ENCODE measurements at regions not wholly inside any gene's neighbourhood (a gene's known extent, or its start where the extent isn't known, plus 50 kb on each side); places are given as distances from the start of the nearest gene placed in this dataset.

GRCh38 chr15:97156739-97157265 is 803.7 kb upstream of the ARRDC4 start:
- no peak for TF ChIP-seq CTCF (IDR thresholded peaks at IDR 0.05)

DNA sequence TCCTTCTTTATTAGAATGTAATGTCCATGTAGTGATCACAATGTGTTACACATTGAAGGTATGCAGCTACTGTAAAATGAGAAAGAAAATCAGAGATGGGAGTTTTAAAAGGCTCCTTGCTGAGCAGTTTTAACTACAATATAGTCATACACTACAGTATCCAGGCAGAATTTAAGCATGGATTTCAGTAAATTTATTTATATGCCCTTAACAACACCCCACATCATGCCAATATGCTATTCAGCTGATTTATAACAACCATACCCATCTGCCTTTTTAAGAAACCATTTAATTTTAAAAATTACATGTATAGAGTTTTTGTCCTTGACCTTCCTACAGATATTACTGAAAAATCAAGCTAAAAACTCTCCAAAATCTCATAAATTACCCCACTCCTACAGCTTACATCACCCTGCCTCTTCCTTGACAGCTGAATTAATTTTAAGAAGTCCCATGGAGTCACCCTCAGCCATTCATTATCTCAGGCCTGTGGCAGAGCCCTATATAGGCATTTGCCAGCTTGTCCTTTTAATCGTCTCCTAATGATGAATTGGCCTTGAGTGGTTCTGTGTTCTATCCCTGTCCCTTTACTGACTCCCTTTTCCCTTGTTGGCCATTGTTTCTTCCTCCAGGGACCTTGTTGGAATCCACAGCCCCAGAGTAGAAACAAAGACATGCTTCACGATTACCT is 797.6 kb upstream of the ARRDC4 start:
- no peak for TF ChIP-seq CTCF (IDR thresholded peaks at IDR 0.05)

DNA sequence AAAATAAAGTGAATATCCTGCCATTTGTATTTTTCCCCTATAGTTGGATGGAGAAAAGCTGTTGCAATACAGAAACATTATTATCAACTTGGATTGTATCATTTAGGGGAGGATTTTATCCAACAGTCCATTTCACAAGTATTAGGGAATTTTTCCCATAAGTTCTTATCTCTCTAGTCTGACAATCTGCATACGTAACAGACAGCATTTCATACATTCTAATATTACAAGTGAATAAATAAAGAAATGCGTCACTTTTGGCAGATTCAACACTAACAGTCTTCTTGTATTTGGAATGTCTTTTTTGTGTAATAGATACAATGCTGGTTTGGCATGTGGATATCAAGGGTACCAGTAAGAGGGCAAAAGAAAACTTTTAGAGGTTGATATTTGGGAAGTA is 795.3 kb upstream of the ARRDC4 start:
- TF ChIP-seq CTCF (IDR thresholded peaks at IDR 0.05) = no peak

- TF ChIP-seq CTCF (IDR thresholded peaks at IDR 0.05) = no peak
Measured at GRCh38 chr15:97168704-97169475, 791.6 kb upstream of the ARRDC4 start.

DNA sequence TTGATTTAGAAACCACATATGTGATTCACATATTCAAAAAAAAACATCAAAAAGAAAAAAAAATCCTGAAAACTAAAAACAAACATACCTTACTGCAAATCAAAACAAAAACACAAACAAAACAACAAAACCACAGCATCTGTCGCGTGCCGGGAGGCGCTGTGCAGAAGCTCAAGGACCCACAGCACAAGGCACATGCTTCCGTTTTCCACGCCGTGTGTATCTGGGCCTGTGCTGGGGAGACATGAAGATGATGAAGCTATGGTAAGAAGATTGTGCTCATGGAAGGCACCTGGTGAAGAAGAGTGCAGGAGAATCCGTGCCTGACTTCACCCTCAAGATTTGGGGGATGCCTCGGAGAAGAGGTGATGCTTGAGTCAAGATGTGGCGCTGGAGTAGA is 788.9 kb upstream of the ARRDC4 start:
- TF ChIP-seq CTCF (IDR thresholded peaks at IDR 0.05) = no peak

DNA sequence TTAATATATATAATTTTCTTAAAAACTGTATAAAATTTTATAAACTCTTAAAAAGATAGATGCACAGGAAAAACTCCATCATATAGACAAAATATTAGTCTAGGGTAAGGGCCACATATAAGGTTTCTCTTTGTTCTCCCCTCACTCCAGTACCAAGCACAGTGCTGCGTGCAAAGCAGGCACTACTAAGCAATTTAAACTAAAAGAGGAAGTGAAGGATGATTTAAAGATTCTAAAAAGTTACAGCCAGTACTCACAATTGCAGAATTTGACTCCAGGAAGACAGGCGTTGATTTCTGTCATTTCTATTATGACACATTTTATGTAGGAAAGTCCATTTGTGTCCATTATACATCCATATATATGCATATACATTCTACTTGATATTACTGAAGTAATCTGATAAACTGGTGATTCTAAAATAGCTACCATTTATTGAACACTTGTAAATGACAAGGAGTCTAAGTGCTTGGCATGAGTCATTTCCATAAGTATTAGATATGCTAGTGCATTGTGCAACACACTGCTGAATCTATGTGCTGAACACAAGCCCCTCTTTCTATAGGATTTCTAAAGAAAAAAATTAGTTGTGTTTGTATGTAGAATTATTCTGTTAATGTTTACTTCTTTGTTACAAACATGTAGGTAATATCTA is 785.5 kb upstream of the ARRDC4 start:
- TF ChIP-seq CTCF (IDR thresholded peaks at IDR 0.05) = no peak

GRCh38 chr15:97177151-97177577 is 783.3 kb upstream of the ARRDC4 start:
- TF ChIP-seq CTCF (IDR thresholded peaks at IDR 0.05) = no peak

Data from LNCAP (cell line).